ENCODE measurements at regions not wholly inside any gene's neighbourhood (a gene's known extent, or its start where the extent isn't known, plus 50 kb on each side); places are given as distances from the start of the nearest gene placed in this dataset.

DNA sequence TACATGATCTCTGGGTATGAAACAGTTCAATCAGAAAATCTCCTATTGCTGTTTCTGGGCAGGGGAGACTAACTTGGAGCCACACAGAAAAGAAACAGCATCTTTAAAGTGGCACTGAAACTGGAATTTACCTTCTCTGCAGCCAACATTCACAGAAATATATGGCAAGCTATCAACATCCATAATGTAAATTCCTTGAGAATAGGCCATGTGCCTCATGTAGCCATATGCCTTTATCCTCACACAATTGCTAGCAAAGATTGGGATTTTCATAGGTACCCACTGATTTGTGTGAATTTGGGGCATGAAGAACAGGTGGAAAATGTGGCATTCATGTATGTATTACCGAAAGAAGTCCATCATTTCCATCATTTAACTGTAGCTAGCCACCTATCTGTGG, 386.3 kb upstream of the TMCO5A start:
- no peaks in the 10 kb centered on the region for H3K79me2 ChIP-seq (replicated peaks; ENCODE audit: insufficient read depth)
- DNase-seq (ENCODE audit: low spot score) (no peak), ATAC-seq (no peak)
- Mint-ChIP-seq H3K9me3 (peaks cover 8% of the 10 kb centered on the region), H3K4me1 (no peaks in the 10 kb centered on the region), H3K27me3 (ENCODE audit: insufficient read depth, low read depth, poor library complexity) (no peaks in the 10 kb centered on the region), H3K4me3 (no peak overlapping the region), H3K36me3 (ENCODE audit: low read depth) (peaks cover 3% of the 10 kb centered on the region; the same call in 1 of the 3 replicates), H3K27ac (no peak overlapping the region)
- no peak overlapping the region for H2AFZ ChIP-seq
- no peaks in the 10 kb centered on the region for H3K27me3 ChIP-seq (ENCODE audit: insufficient read depth)
- H3K4me2 ChIP-seq = no peak overlapping the region
- H3K36me3 ChIP-seq (ENCODE audit: insufficient read depth) = no peaks in the 10 kb centered on the region; the same call in 1 of the 2 replicates
- no peaks in the 10 kb centered on the region for H3F3A ChIP-seq (replicated peaks; ENCODE audit: low read depth)
- no peaks in the 10 kb centered on the region for H4K20me1 ChIP-seq (replicated peaks; ENCODE audit: insufficient read depth)
- H3K27ac ChIP-seq (ENCODE audit: low read depth) = no peak overlapping the region
- no peak overlapping the region for H3K4me3 ChIP-seq
- no peaks in the 10 kb centered on the region for H3K4me1 ChIP-seq (ENCODE audit: insufficient read depth)
- no peaks in the 10 kb centered on the region for H3K9me2 ChIP-seq (ENCODE audit: insufficient read depth)
- TF ChIP-seq ZNF114 (CRISPR knock-in tag; IDR thresholded peaks at IDR 0.05) (no peak), EZH2phosphoT487 (IDR thresholded peaks at IDR 0.05; ENCODE audit: unreplicated experiment) (no peak), POLR2AphosphoS5 (IDR thresholded peaks at IDR 0.05; ENCODE audit: low read depth) (no peak), EZH2 (IDR thresholded peaks at IDR 0.05; ENCODE audit: low read depth, unreplicated experiment) (no peak), JUNB (IDR thresholded peaks at IDR 0.05; ENCODE audit: unreplicated experiment) (no peak), ZNF331 (CRISPR knock-in tag; IDR thresholded peaks at IDR 0.05; ENCODE audit: low read depth) (no peak), STAT1 (IDR thresholded peaks at IDR 0.05; ENCODE audit: unreplicated experiment) (no peak), CREB1 (CRISPR knock-in tag; IDR thresholded peaks at IDR 0.05; ENCODE audit: low read depth) (no peak), NANOG (IDR thresholded peaks at IDR 0.05; ENCODE audit: borderline replicate concordance) (no peak)
- TF ChIP-seq, protein P1, sequence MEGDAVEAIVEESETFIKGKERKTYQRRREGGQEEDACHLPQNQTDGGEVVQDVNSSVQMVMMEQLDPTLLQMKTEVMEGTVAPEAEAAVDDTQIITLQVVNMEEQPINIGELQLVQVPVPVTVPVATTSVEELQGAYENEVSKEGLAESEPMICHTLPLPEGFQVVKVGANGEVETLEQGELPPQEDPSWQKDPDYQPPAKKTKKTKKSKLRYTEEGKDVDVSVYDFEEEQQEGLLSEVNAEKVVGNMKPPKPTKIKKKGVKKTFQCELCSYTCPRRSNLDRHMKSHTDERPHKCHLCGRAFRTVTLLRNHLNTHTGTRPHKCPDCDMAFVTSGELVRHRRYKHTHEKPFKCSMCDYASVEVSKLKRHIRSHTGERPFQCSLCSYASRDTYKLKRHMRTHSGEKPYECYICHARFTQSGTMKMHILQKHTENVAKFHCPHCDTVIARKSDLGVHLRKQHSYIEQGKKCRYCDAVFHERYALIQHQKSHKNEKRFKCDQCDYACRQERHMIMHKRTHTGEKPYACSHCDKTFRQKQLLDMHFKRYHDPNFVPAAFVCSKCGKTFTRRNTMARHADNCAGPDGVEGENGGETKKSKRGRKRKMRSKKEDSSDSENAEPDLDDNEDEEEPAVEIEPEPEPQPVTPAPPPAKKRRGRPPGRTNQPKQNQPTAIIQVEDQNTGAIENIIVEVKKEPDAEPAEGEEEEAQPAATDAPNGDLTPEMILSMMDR (conservative IDR thresholded peaks at IDR 0.05; ENCODE audit: low read depth in 2 of 2) = no peak
- TF ChIP-seq, protein P2, sequence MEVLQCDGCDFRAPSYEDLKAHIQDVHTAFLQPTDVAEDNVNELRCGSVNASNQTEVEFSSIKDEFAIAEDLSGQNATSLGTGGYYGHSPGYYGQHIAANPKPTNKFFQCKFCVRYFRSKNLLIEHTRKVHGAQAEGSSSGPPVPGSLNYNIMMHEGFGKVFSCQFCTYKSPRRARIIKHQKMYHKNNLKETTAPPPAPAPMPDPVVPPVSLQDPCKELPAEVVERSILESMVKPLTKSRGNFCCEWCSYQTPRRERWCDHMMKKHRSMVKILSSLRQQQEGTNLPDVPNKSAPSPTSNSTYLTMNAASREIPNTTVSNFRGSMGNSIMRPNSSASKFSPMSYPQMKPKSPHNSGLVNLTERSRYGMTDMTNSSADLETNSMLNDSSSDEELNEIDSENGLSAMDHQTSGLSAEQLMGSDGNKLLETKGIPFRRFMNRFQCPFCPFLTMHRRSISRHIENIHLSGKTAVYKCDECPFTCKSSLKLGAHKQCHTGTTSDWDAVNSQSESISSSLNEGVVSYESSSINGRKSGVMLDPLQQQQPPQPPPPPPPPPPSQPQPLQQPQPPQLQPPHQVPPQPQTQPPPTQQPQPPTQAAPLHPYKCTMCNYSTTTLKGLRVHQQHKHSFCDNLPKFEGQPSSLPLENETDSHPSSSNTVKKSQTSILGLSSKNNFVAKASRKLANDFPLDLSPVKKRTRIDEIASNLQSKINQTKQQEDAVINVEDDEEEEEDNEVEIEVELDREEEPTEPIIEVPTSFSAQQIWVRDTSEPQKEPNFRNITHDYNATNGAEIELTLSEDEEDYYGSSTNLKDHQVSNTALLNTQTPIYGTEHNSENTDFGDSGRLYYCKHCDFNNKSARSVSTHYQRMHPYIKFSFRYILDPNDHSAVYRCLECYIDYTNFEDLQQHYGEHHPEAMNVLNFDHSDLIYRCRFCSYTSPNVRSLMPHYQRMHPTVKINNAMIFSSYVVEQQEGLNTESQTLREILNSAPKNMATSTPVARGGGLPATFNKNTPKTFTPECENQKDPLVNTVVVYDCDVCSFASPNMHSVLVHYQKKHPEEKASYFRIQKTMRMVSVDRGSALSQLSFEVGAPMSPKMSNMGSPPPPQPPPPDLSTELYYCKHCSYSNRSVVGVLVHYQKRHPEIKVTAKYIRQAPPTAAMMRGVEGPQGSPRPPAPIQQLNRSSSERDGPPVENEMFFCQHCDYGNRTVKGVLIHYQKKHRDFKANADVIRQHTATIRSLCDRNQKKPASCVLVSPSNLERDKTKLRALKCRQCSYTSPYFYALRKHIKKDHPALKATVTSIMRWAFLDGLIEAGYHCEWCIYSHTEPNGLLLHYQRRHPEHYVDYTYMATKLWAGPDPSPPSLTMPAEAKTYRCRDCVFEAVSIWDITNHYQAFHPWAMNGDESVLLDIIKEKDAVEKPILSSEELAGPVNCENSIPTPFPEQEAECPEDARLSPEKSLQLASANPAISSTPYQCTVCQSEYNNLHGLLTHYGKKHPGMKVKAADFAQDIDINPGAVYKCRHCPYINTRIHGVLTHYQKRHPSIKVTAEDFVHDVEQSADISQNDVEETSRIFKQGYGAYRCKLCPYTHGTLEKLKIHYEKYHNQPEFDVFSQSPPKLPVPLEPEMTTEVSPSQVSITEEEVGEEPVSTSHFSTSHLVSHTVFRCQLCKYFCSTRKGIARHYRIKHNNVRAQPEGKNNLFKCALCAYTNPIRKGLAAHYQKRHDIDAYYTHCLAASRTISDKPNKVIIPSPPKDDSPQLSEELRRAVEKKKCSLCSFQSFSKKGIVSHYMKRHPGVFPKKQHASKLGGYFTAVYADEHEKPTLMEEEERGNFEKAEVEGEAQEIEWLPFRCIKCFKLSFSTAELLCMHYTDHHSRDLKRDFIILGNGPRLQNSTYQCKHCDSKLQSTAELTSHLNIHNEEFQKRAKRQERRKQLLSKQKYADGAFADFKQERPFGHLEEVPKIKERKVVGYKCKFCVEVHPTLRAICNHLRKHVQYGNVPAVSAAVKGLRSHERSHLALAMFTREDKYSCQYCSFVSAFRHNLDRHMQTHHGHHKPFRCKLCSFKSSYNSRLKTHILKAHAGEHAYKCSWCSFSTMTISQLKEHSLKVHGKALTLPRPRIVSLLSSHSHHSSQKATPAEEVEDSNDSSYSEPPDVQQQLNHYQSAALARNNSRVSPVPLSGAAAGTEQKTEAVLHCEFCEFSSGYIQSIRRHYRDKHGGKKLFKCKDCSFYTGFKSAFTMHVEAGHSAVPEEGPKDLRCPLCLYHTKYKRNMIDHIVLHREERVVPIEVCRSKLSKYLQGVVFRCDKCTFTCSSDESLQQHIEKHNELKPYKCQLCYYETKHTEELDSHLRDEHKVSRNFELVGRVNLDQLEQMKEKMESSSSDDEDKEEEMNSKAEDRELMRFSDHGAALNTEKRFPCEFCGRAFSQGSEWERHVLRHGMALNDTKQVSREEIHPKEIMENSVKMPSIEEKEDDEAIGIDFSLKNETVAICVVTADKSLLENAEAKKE (CRISPR knock-in tag; IDR thresholded peaks at IDR 0.05) = no peak
- TF ChIP-seq, protein P3, sequence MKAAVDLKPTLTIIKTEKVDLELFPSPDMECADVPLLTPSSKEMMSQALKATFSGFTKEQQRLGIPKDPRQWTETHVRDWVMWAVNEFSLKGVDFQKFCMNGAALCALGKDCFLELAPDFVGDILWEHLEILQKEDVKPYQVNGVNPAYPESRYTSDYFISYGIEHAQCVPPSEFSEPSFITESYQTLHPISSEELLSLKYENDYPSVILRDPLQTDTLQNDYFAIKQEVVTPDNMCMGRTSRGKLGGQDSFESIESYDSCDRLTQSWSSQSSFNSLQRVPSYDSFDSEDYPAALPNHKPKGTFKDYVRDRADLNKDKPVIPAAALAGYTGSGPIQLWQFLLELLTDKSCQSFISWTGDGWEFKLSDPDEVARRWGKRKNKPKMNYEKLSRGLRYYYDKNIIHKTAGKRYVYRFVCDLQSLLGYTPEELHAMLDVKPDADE (IDR thresholded peaks at IDR 0.05) = no peak
- TF ChIP-seq, protein P4, sequence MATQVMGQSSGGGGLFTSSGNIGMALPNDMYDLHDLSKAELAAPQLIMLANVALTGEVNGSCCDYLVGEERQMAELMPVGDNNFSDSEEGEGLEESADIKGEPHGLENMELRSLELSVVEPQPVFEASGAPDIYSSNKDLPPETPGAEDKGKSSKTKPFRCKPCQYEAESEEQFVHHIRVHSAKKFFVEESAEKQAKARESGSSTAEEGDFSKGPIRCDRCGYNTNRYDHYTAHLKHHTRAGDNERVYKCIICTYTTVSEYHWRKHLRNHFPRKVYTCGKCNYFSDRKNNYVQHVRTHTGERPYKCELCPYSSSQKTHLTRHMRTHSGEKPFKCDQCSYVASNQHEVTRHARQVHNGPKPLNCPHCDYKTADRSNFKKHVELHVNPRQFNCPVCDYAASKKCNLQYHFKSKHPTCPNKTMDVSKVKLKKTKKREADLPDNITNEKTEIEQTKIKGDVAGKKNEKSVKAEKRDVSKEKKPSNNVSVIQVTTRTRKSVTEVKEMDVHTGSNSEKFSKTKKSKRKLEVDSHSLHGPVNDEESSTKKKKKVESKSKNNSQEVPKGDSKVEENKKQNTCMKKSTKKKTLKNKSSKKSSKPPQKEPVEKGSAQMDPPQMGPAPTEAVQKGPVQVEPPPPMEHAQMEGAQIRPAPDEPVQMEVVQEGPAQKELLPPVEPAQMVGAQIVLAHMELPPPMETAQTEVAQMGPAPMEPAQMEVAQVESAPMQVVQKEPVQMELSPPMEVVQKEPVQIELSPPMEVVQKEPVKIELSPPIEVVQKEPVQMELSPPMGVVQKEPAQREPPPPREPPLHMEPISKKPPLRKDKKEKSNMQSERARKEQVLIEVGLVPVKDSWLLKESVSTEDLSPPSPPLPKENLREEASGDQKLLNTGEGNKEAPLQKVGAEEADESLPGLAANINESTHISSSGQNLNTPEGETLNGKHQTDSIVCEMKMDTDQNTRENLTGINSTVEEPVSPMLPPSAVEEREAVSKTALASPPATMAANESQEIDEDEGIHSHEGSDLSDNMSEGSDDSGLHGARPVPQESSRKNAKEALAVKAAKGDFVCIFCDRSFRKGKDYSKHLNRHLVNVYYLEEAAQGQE (IDR thresholded peaks at IDR 0.05; ENCODE audit: unreplicated experiment) = no peak

Data from GM23338 (cell line).